Activated T-cell treated with anti-CD3 and anti-CD28 coated beads, Interleukin-2, amount 50 U/mL, for 24 hours (primary cell): ENCODE measurements at regions not wholly inside any gene's neighbourhood (a gene's known extent, or its start where the extent isn't known, plus 50 kb on each side); places are given as distances from the start of the nearest gene placed in this dataset.
"Not testable (repeated sequence)": the region's sequence is repeated elsewhere in the genome, so short reads cannot be mapped to it uniquely, and the experiment has no call there.

Source experiments
- DNase-seq: peaks from one replicate; pipeline ENCODE4 v3.0.0-alpha.2; 2020
- H3K27ac Mint-ChIP-seq: 2 replicates; pipeline ENCODE4 v1.8.0; 2020; ENCODE audit warnings: mild to moderate bottlenecking, mixed read lengths
- H3K27me3 Mint-ChIP-seq: 2 replicates; pipeline ENCODE4 v1.8.0; 2020; ENCODE audit warnings: mixed read lengths
- H3K36me3 Mint-ChIP-seq: 2 replicates; pipeline ENCODE4 v1.8.0; 2020; ENCODE audit warnings: low read depth, mixed read lengths
- H3K4me1 Mint-ChIP-seq: 2 replicates; pipeline ENCODE4 v1.8.0; 2020; ENCODE audit warnings: low read depth, mixed read lengths
- H3K4me3 Mint-ChIP-seq: 2 replicates; pipeline ENCODE4 v1.8.0; 2020; ENCODE audit warnings: mild to moderate bottlenecking, moderate library complexity, mixed read lengths
- H3K9me3 Mint-ChIP-seq: 2 replicates; pipeline ENCODE4 v1.8.0; 2020; ENCODE audit warnings: mixed read lengths

- H3K27ac Mint-ChIP-seq: no peak overlapping the region
- H3K27me3 Mint-ChIP-seq: no peaks in the 10 kb centered on the region
- H3K9me3 Mint-ChIP-seq: peaks cover 3% of the 10 kb centered on the region
- no peaks in the 10 kb centered on the region for H3K36me3 Mint-ChIP-seq
- DNase-seq: no peak
- H3K4me3 Mint-ChIP-seq: no peak overlapping the region
- H3K4me1 Mint-ChIP-seq: no peaks in the 10 kb centered on the region
Measured at GRCh38 chr1:95503278-95504030, 269.4 kb downstream of the RWDD3 start.

- H3K27ac Mint-ChIP-seq: no peak overlapping the region
- no peaks in the 10 kb centered on the region for H3K36me3 Mint-ChIP-seq
- DNase-seq: no peak
- no peak overlapping the region for H3K4me3 Mint-ChIP-seq
- no peaks in the 10 kb centered on the region for H3K27me3 Mint-ChIP-seq
- no peaks in the 10 kb centered on the region for H3K4me1 Mint-ChIP-seq
- H3K9me3 Mint-ChIP-seq: peaks cover 3% of the 10 kb centered on the region
Measured at GRCh38 chr1:95504321-95504720, 270.3 kb downstream of the RWDD3 start.

GRCh38 chr1:95506736-95507414 lies 272.9 kb downstream of the RWDD3 start:
- Mint-ChIP-seq H3K9me3 (peaks cover 6% of the 10 kb centered on the region), H3K36me3 (no peaks in the 10 kb centered on the region), H3K4me1 (no peaks in the 10 kb centered on the region), H3K27me3 (no peaks in the 10 kb centered on the region), H3K4me3 (no peak overlapping the region), H3K27ac (no peak overlapping the region)
- DNase-seq: no peak

- no peak for DNase-seq
- Mint-ChIP-seq H3K27me3 (no peaks in the 10 kb centered on the region), H3K4me1 (no peaks in the 10 kb centered on the region), H3K4me3 (no peak overlapping the region), H3K36me3 (no peaks in the 10 kb centered on the region), H3K27ac (no peak overlapping the region), H3K9me3 (peaks cover 6% of the 10 kb centered on the region)
Measured at GRCh38 chr1:95509989-95510388, 276.0 kb downstream of the RWDD3 start.

- no peaks in the 10 kb centered on the region for H3K36me3 Mint-ChIP-seq
- H3K27me3 Mint-ChIP-seq: no peaks in the 10 kb centered on the region
- H3K27ac Mint-ChIP-seq: no peak overlapping the region
- no peak for DNase-seq
- H3K4me1 Mint-ChIP-seq: no peaks in the 10 kb centered on the region
- no peak overlapping the region for H3K4me3 Mint-ChIP-seq
- H3K9me3 Mint-ChIP-seq: peaks cover 8% of the 10 kb centered on the region
Measured at GRCh38 chr1:95512925-95513324, 278.9 kb downstream of the RWDD3 start.

GRCh38 chr1:95517506-95517905 lies 283.5 kb downstream of the RWDD3 start:
- no peaks in the 10 kb centered on the region for H3K36me3 Mint-ChIP-seq
- no peaks in the 10 kb centered on the region for H3K4me1 Mint-ChIP-seq
- no peaks in the 10 kb centered on the region for H3K27me3 Mint-ChIP-seq
- peaks cover 8% of the 10 kb centered on the region for H3K9me3 Mint-ChIP-seq
- no peak overlapping the region for H3K4me3 Mint-ChIP-seq
- no peak overlapping the region for H3K27ac Mint-ChIP-seq
- DNase-seq: no peak

- H3K9me3 Mint-ChIP-seq: peaks cover 11% of the 10 kb centered on the region
- DNase-seq: no peak
- no peak overlapping the region for H3K4me3 Mint-ChIP-seq
- H3K27ac Mint-ChIP-seq: no peak overlapping the region
- H3K27me3 Mint-ChIP-seq: no peaks in the 10 kb centered on the region
- H3K36me3 Mint-ChIP-seq: no peaks in the 10 kb centered on the region
- H3K4me1 Mint-ChIP-seq: no peaks in the 10 kb centered on the region
Measured at GRCh38 chr1:95518310-95518709, 284.3 kb downstream of the RWDD3 start.

GRCh38 chr1:95520390-95520789 lies 286.4 kb downstream of the RWDD3 start:
- no peaks in the 10 kb centered on the region for H3K27me3 Mint-ChIP-seq
- H3K36me3 Mint-ChIP-seq: no peaks in the 10 kb centered on the region
- H3K9me3 Mint-ChIP-seq: peaks cover 24% of the 10 kb centered on the region
- no peak for DNase-seq
- H3K4me3 Mint-ChIP-seq: no peak overlapping the region
- no peak overlapping the region for H3K27ac Mint-ChIP-seq
- H3K4me1 Mint-ChIP-seq: no peaks in the 10 kb centered on the region

GRCh38 chr1:95532335-95532734 lies 298.3 kb downstream of the RWDD3 start:
- H3K27me3 Mint-ChIP-seq: no peaks in the 10 kb centered on the region
- H3K4me1 Mint-ChIP-seq: no peaks in the 10 kb centered on the region
- no peak for DNase-seq
- no peaks in the 10 kb centered on the region for H3K36me3 Mint-ChIP-seq
- H3K27ac Mint-ChIP-seq: no peak overlapping the region
- H3K4me3 Mint-ChIP-seq: no peak overlapping the region
- H3K9me3 Mint-ChIP-seq: peaks cover under 1% of the 10 kb centered on the region

- Mint-ChIP-seq H3K27me3 (no peaks in the 10 kb centered on the region), H3K36me3 (no peaks in the 10 kb centered on the region), H3K4me3 (no peak overlapping the region), H3K9me3 (no peaks in the 10 kb centered on the region), H3K27ac (no peak overlapping the region), H3K4me1 (no peaks in the 10 kb centered on the region)
- DNase-seq: no peak
Measured at GRCh38 chr1:95534985-95535384, 301.0 kb downstream of the RWDD3 start.

- Mint-ChIP-seq H3K36me3 (no peaks in the 10 kb centered on the region), H3K4me3 (no peak overlapping the region), H3K27ac (no peak overlapping the region), H3K9me3 (no peaks in the 10 kb centered on the region), H3K27me3 (no peaks in the 10 kb centered on the region), H3K4me1 (no peaks in the 10 kb centered on the region)
- DNase-seq: no peak
Measured at GRCh38 chr1:95535614-95536013, 301.6 kb downstream of the RWDD3 start.

- DNase-seq: no peak
- no peaks in the 10 kb centered on the region for H3K27me3 Mint-ChIP-seq
- no peaks in the 10 kb centered on the region for H3K4me1 Mint-ChIP-seq
- H3K9me3 Mint-ChIP-seq: no peaks in the 10 kb centered on the region
- H3K27ac Mint-ChIP-seq: no peak overlapping the region
- H3K4me3 Mint-ChIP-seq: no peak overlapping the region
- H3K36me3 Mint-ChIP-seq: no peaks in the 10 kb centered on the region
Measured at GRCh38 chr1:95536501-95536900, 302.5 kb downstream of the RWDD3 start.

GRCh38 chr1:95537176-95537575 lies 303.2 kb downstream of the RWDD3 start:
- H3K36me3 Mint-ChIP-seq: no peaks in the 10 kb centered on the region

GRCh38 chr1:95538242-95538641 lies 304.2 kb downstream of the RWDD3 start:
- H3K9me3 Mint-ChIP-seq, H3K27ac Mint-ChIP-seq, H3K36me3 Mint-ChIP-seq, DNase-seq, H3K27me3 Mint-ChIP-seq, H3K4me1 Mint-ChIP-seq, H3K4me3 Mint-ChIP-seq: not testable (repeated sequence)

More at GRCh38 chr1:95537176-95537575, 303.2 kb downstream of the RWDD3 start:
- H3K27ac Mint-ChIP-seq: no peak overlapping the region
- H3K9me3 Mint-ChIP-seq: no peaks in the 10 kb centered on the region
- no peak for DNase-seq
- H3K4me3 Mint-ChIP-seq: no peak overlapping the region
- no peaks in the 10 kb centered on the region for H3K27me3 Mint-ChIP-seq
- H3K4me1 Mint-ChIP-seq: no peaks in the 10 kb centered on the region

- H3K36me3 Mint-ChIP-seq: no peaks in the 10 kb centered on the region
- no peak for DNase-seq
- H3K9me3 Mint-ChIP-seq: peaks cover 3% of the 10 kb centered on the region
- no peaks in the 10 kb centered on the region for H3K4me1 Mint-ChIP-seq
- no peaks in the 10 kb centered on the region for H3K27me3 Mint-ChIP-seq
- no peak overlapping the region for H3K27ac Mint-ChIP-seq
- H3K4me3 Mint-ChIP-seq: no peak overlapping the region
Measured at GRCh38 chr1:95542936-95543335, 308.9 kb downstream of the RWDD3 start.
